ENCODE measurements at regions not wholly inside any gene's neighbourhood (a gene's known extent, or its start where the extent isn't known, plus 50 kb on each side); places are given as distances from the start of the nearest gene placed in this dataset.
"Not testable (repeated sequence)": the region's sequence is repeated elsewhere in the genome, so short reads cannot be mapped to it uniquely, and the experiment has no call there.

DNA sequence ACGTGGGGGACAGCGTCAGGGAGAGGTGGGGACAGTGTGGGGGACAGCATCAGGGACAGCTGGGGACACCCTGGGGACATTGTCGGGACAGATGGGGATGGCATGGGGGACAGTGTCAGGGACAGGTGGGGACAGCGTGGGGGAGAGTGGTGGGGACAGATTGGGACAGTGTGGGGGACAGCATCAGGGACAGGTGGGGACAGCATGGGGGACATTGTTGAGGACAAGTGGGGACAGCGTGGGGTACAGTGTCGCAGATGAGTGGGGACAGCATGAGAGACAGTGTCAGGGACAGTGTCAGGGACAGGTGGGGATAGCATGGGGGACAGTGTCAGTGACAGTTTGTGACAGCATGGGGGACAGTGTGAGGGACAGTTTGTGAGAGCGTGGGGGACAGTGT is 240.9 kb downstream of the TMEM121 start:
- TF ChIP-seq, protein P1, sequence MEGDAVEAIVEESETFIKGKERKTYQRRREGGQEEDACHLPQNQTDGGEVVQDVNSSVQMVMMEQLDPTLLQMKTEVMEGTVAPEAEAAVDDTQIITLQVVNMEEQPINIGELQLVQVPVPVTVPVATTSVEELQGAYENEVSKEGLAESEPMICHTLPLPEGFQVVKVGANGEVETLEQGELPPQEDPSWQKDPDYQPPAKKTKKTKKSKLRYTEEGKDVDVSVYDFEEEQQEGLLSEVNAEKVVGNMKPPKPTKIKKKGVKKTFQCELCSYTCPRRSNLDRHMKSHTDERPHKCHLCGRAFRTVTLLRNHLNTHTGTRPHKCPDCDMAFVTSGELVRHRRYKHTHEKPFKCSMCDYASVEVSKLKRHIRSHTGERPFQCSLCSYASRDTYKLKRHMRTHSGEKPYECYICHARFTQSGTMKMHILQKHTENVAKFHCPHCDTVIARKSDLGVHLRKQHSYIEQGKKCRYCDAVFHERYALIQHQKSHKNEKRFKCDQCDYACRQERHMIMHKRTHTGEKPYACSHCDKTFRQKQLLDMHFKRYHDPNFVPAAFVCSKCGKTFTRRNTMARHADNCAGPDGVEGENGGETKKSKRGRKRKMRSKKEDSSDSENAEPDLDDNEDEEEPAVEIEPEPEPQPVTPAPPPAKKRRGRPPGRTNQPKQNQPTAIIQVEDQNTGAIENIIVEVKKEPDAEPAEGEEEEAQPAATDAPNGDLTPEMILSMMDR (IDR thresholded peaks at IDR 0.05), result no peak
- TF ChIP-seq POLR2A (IDR thresholded peaks at IDR 0.05), result no peak
- H3K4me3 ChIP-seq, result no peak overlapping the region
- intact Hi-C loops (cut with DNase I), result no loop called here
- H3K4me1 ChIP-seq, result no peaks in the 10 kb centered on the region
- no peak overlapping the region for H3K27ac ChIP-seq
- H3K36me3 ChIP-seq, result no peaks in the 10 kb centered on the region
- DNase-seq, result no peak
- 79 to 80% methylated on average over 5 to 7 of the region's 7 CpGs for WGBS, 2 donors
- H3K27me3 ChIP-seq, result no peaks in the 10 kb centered on the region
- H3K9me3 ChIP-seq, result no peaks in the 10 kb centered on the region

DNA sequence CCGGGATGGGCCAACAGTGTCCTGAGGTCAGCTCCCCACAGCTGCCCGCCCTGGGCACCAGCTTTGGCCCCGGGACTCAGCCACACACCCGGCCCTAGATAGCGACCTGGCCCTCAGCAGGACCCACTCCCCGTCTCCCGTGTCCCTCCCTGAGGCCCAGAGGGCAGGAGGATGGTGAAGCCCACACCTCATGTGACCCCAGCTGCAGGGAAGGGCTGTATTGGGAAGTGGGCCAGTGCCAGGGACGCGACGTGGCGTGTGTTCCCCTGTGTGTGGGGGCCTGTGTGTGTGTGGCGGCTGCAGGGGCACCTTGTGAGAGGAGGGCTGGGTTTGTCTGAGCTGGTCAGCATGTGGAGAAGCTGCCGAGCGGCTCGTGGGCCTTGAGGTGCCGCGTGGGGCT is 241.7 kb downstream of the TMEM121 start:
- DNase-seq, result not testable (repeated sequence)
- WGBS, 2 donors, result no CpG with 5 or more reads among the region's 17 CpGs

DNA sequence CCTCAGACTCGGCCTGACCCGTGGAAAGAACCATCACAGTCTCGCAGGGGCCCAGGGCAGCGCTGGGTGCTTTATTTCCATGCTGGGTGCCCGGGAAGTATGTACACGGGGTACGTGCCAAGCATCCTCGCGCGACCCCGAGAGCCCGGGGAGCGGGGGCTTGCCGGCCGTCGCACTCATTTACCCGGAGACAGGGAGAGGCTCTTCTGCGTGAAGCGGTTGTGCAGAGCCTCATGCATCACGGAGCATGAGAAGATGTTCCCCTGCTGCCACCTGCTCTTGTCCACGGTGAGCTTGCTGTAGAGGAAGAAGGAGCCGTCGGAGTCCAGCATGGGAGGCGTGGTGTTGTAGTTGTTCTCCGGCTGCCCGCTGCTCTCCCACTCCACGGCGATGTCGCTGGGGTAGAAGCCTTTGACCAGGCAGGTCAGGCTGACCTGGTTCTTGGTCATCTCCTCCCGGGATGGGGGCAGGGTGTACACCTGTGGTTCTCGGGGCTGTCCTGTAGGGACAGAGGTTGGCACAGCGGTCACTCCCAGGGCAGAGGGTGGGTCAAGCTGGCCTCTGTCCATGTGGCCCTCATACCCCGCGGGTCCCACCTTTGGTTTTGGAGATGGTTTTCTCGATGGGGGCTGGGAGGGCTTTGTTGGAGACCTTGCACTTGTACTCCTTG is 242.8 kb downstream of the TMEM121 start:
- intact Hi-C loops (cut with DNase I); H3K36me3 ChIP-seq; H3K4me1 ChIP-seq; H3K27me3 ChIP-seq; H3K9me3 ChIP-seq; H3K27ac ChIP-seq; H3K4me3 ChIP-seq; DNase-seq: not testable (repeated sequence)
- WGBS, 2 donors, result 90% methylated on average over 6 of the region's 35 CpGs; no CpG with 5 or more reads in 1 of the 2 donors

More for the DNA sequence above, 241.7 kb downstream of the TMEM121 start:
- H3K27ac ChIP-seq; H3K9me3 ChIP-seq; H3K4me1 ChIP-seq; intact Hi-C loops (cut with DNase I); H3K27me3 ChIP-seq; H3K36me3 ChIP-seq; H3K4me3 ChIP-seq: not testable (repeated sequence)

DNA sequence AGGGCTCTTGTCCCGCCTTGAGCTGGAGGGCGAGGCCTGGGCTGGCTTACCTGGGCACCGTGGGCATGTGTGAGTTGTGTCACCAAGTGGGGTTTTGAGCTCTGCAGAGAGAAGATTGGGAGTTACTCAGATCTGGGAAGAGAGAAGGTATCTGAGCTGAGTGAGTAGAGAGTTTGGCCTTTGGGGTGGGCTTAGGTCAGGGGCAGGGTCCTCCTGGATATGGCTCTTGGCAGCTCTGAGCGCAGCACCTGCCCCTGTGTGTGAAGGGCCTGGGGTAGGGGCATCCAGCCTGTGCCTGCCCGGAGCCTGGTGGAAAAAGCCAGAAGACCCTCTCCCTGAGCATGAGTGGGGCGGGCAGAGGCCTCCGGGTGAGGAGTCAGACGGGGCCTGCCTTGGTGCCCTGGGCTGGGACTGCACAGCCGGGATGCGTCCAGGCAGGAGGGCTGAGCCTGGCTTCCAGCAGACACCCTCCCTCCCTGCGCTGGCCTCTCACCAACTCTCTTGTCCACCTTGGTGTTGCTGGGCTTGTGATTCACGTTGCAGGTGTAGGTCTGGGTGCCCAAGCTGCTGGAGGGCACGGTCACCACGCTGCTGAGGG is 244.3 kb downstream of the TMEM121 start:
- 75 to 100% methylated on average over 1 to 5 of the region's 14 CpGs for WGBS, 2 donors
- H3K27ac ChIP-seq; DNase-seq; H3K27me3 ChIP-seq; H3K9me3 ChIP-seq; H3K4me1 ChIP-seq; intact Hi-C loops (cut with DNase I); H3K36me3 ChIP-seq; H3K4me3 ChIP-seq: not testable (repeated sequence)

DNA sequence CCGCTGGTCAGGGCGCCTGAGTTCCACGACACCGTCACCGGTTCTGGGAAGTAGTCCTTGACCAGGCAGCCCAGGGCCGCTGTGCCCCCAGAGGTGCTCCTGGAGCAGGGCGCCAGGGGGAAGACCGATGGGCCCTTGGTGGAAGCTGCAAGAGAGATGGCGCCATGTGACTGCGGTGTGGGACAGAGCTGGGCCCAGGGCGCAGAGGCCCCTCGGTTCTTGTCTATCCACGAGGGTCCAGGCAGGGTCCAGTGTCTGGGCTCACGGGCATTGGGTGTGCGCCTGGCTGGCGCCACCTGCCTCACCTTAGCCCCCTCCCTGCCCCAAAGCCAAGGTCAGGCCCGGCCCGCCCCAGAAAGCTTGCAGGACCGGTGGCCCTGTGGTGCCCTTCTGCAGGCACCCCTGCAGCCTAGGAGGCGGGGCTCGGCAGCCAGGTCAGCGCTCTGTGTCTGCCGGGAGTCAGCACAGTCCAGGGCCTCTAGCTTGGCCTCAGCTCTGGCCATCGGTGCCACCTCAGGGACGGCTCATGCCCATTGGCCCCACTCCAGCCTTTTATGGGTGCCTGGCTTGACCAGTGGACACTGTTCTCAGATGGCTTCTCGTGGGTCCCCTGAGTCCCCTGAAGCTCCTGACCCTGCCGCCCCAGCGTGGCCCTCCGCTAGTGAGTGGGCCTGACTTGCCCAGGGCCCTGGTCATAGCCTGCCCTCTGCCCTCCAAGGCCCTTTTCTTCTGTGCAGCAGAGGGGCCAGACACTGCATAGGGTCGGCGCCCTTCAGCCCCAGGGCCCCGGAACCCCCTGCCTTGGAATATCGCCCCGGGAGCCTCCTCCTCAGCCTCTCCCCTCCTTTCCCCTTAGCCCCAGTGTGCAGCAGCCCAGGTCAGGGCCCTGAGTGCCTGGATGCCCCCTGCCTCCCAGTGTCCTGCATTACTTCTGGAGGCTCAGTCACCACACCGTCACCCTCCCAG is 245.2 kb downstream of the TMEM121 start:
- H3K4me3 ChIP-seq; H3K4me1 ChIP-seq; DNase-seq; H3K36me3 ChIP-seq; H3K9me3 ChIP-seq; H3K27ac ChIP-seq; H3K27me3 ChIP-seq; intact Hi-C loops (cut with DNase I): not testable (repeated sequence)
- WGBS, 2 donors, result 100% methylated on average over 1 of the region's 35 CpGs; no CpG with 5 or more reads in 1 of the 2 donors

DNA sequence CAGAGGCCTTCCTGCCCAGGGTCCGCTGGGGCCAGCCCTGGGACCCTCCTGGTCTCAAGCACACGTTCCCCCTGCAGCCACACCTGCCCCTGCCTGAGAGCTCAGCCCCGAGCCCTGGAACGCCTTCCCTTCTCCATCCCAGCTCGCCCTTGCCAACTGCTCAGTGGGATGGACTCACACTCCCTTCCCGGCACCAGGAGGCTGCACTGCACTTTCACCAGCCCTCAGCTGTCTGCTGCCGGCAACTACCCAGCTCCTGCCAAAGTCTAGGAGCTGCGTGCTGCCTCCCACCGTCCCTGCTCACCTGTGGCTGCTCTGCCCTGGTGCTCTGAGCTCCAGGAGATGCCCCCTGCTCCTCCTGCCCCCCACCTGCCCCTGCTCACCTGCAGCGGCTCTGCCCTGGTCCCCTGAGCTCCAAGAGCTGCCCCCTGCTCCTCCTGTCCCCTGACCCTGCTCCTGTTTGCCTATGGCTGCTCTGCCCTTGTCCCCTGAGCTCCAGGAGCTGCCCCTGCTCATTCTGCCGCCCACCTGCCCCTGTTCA is 246.4 kb downstream of the TMEM121 start:
- intact Hi-C loops (cut with DNase I); H3K27me3 ChIP-seq; H3K36me3 ChIP-seq; DNase-seq; H3K27ac ChIP-seq; H3K9me3 ChIP-seq; H3K4me3 ChIP-seq; H3K4me1 ChIP-seq: not testable (repeated sequence)
- WGBS, 2 donors, result 50 to 80% methylated on average over 1 of the region's 11 CpGs

DNA sequence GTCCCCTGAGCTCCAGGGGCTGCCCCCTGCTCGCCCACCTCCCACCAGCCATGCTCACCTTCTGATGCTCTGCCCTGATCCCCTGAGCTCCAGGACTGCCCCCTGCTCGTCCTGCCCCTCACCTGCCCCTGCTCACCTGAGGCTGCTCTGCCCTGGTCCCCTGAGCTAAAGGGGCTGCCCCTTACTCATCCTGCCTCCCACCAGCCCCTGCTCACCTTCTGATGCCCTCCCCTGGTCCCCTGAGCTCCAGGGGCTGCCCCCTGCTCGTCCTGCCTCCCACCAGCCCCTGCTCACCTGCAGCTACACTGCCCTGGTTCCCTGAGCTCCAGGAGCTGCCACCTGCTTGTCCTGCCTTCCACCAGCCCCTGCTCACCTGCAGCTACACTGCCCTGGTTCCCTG is 247.2 kb downstream of the TMEM121 start:
- no peak overlapping the region for H3K4me3 ChIP-seq
- H3K36me3 ChIP-seq, result no peaks in the 10 kb centered on the region
- H3K9me3 ChIP-seq, result peaks cover 0 to 5% (median 0%) of the 10 kb centered on the region in 3 donors
- H3K27me3 ChIP-seq, result no peaks in the 10 kb centered on the region
- intact Hi-C loops (cut with DNase I), result no loop called here
- no peak for DNase-seq
- H3K4me1 ChIP-seq, result no peaks in the 10 kb centered on the region
- no peak overlapping the region for H3K27ac ChIP-seq
- TF ChIP-seq, protein P1 (IDR thresholded peaks at IDR 0.05), result no peak
- no peak for TF ChIP-seq POLR2A (IDR thresholded peaks at IDR 0.05)
- 32 to 49% methylated on average over 3 of the region's 3 CpGs for WGBS, 2 donors
